Epithelial cell of proximal tubule (primary cell): ENCODE measurements at regions not wholly inside any gene's neighbourhood (a gene's known extent, or its start where the extent isn't known, plus 50 kb on each side); places are given as distances from the start of the nearest gene placed in this dataset.

Source experiments
- DNase-seq: peaks from one replicate; pipeline ENCODE4 v3.0.0-alpha.2; 2011; ENCODE audit warnings: low read depth
- H3K4me3 ChIP-seq: 2 replicates; pipeline ENCODE4 v1.5.1; 2011; ENCODE audit warnings: low read depth, mild to moderate bottlenecking, low read length
- CTCF ChIP-seq: conservative IDR thresholded peaks from 2 replicates; pipeline ENCODE4 v1.5.1; 2012; ENCODE audit warnings: low read depth, mild to moderate bottlenecking, low read length

- TF ChIP-seq CTCF: no peak
- no peak for DNase-seq
Observed at GRCh38 chr21:14686466-14687267, 140.6 kb upstream of the SAMSN1 start.

GRCh38 chr21:14685568-14685967, 139.5 kb upstream of the SAMSN1 start:
- DNase-seq: no peak
- no peak overlapping the region for H3K4me3 ChIP-seq
- no peak for TF ChIP-seq CTCF

More at GRCh38 chr21:14686466-14687267, 140.6 kb upstream of the SAMSN1 start:
- no peak overlapping the region for H3K4me3 ChIP-seq

- TF ChIP-seq CTCF: no peak
- H3K4me3 ChIP-seq: no peak overlapping the region
- no peak for DNase-seq
Observed at GRCh38 chr21:14684071-14684470, 138.0 kb upstream of the SAMSN1 start.

- TF ChIP-seq CTCF: no peak
- no peak overlapping the region for H3K4me3 ChIP-seq
- DNase-seq: no peak
Observed at GRCh38 chr21:14683063-14683462, 136.9 kb upstream of the SAMSN1 start.

- DNase-seq: no peak
- TF ChIP-seq CTCF: no peak
- H3K4me3 ChIP-seq: no peak overlapping the region
Observed at GRCh38 chr21:14678973-14679574, 133.0 kb upstream of the SAMSN1 start.

GRCh38 chr21:14677639-14678179, 131.6 kb upstream of the SAMSN1 start:
- H3K4me3 ChIP-seq: no peak overlapping the region
- DNase-seq: no peak
- no peak for TF ChIP-seq CTCF
